Lung (tissue), 11 donors: ENCODE measurements at regions not wholly inside any gene's neighbourhood (a gene's known extent, or its start where the extent isn't known, plus 50 kb on each side); places are given as distances from the start of the nearest gene placed in this dataset.

Experiments used
- ATAC-seq: fragments of 200-7000 bp; cut with Tn5 transposase; one replicate; pipeline ENCODE4 v1.9.1; 2020; ENCODE audit warnings: moderate number of reproducible peaks; ENCODE audit not compliant: insufficient read depth, low FRiP score
- DNase-seq, 3 donors: peaks; one replicate each; pipeline ENCODE4 v3.0.0-alpha.2; 2013 to 2017
- H3K27ac ChIP-seq, 2 donors: one replicate each; pipeline ENCODE4 v1.5.1; 2013; ENCODE audit warnings: mild to moderate bottlenecking in 2 of 2, moderate library complexity in 2 of 2, control low read depth in 1 of 2, inconsistent platforms in 1 of 2, low read depth in 1 of 2, low read length in 1 of 2
- H3K27me3 ChIP-seq, 3 donors: one replicate each; pipeline ENCODE4 v1.5.1; 2013; ENCODE audit warnings: low read length in 2 of 3; ENCODE audit not compliant: control insufficient read depth in 3 of 3, insufficient read depth in 3 of 3
- H3K36me3 ChIP-seq, 4 donors: one replicate each; pipeline ENCODE4 v1.5.1; 2013; ENCODE audit warnings: low read length in 4 of 4, mild to moderate bottlenecking in 1 of 4, moderate library complexity in 1 of 4; ENCODE audit not compliant: control insufficient read depth in 4 of 4, insufficient read depth in 4 of 4
- H3K4me1 ChIP-seq, 5 donors: one replicate each; pipeline ENCODE4 v1.5.1; 2013; ENCODE audit warnings: low read length in 5 of 5, mild to moderate bottlenecking in 2 of 5, moderate library complexity in 1 of 5; ENCODE audit not compliant: control insufficient read depth in 5 of 5, insufficient read depth in 5 of 5
- H3K4me3 ChIP-seq: one replicate; pipeline ENCODE4 v1.5.1; 2013; ENCODE audit warnings: mild to moderate bottlenecking, control low read depth, moderate library complexity
- H3K9ac ChIP-seq, 2 donors: one replicate each; pipeline ENCODE4 v1.5.1; 2013; ENCODE audit warnings: low read length in 2 of 2, control low read depth in 1 of 2; ENCODE audit not compliant: insufficient read depth in 1 of 2
- H3K9me3 ChIP-seq, 4 donors: one replicate each; pipeline ENCODE4 v1.5.1; 2013; ENCODE audit warnings: low read length in 3 of 4, mild to moderate bottlenecking in 1 of 4, moderate library complexity in 1 of 4; ENCODE audit not compliant: control insufficient read depth in 4 of 4, insufficient read depth in 3 of 4
- CTCF ChIP-seq: IDR thresholded peaks from 2 replicates; pipeline ENCODE4 v1.5.1; 2012; ENCODE audit warnings: mild to moderate bottlenecking; ENCODE audit errors: control extremely low read depth, extremely low read depth
- WGBS, 2 donors: extraction: QIAGEN DNeasy Blood & Tissue Kit; methylation state at CpG; one replicate each; pipeline ENCODE4 v1.1.7; 2013; 5-methylcytosine and 5-hydroxymethylcytosine counted together
- donor health status: control.
- donor health status: control.
- donor health status: Bipolar disorder and iron deficiency.
- donor health status: healthy.
- donor health status: DM: yes; HTN: yes; CAD: no.

- no peak for DNase-seq
- Histone ChIP-seq H3K36me3 (no peaks in the 10 kb centered on the region), H3K4me1 (no peaks in the 10 kb centered on the region), H3K9me3 (peaks cover 0 to 4% (median 0%) of the 10 kb centered on the region in 4 donors), H3K27ac (no peak overlapping the region), H3K4me3 (no peak overlapping the region), H3K27me3 (peaks cover 0 to 3% (median 0%) of the 10 kb centered on the region in 3 donors), H3K9ac (no peak overlapping the region)
- no peak for TF ChIP-seq CTCF
- 71 to 76% methylated on average over 5 of the region's 5 CpGs for WGBS, 2 donors
- no peak for ATAC-seq
These were observed 858.7 kb downstream of the TYW1 start for GRCh38 chr7:67855322-67855721.

GRCh38 chr7:67856046-67856445, 859.4 kb downstream of the TYW1 start:
- H3K4me3 ChIP-seq: no peak overlapping the region
- peaks cover 0 to 2% (median 0%) of the 10 kb centered on the region in 4 donors for H3K9me3 ChIP-seq
- ATAC-seq (no peak), DNase-seq (no peak)
- H3K4me1 ChIP-seq: no peaks in the 10 kb centered on the region
- H3K9ac ChIP-seq: no peak overlapping the region
- no peak for TF ChIP-seq CTCF
- WGBS, 2 donors: 68 to 70% methylated on average over 2 of the region's 2 CpGs
- H3K27me3 ChIP-seq: peaks cover 0 to 3% (median 0%) of the 10 kb centered on the region in 3 donors
- H3K36me3 ChIP-seq: no peaks in the 10 kb centered on the region
- H3K27ac ChIP-seq: no peak overlapping the region

GRCh38 chr7:67857698-67858097, 861.1 kb downstream of the TYW1 start:
- Histone ChIP-seq H3K9me3 (peaks cover 0 to 4% (median 3%) of the 10 kb centered on the region in 4 donors), H3K4me1 (no peaks in the 10 kb centered on the region), H3K9ac (no peak overlapping the region), H3K27ac (no peak overlapping the region), H3K4me3 (no peak overlapping the region), H3K27me3 (peaks cover 0 to 3% (median 0%) of the 10 kb centered on the region in 3 donors), H3K36me3 (no peaks in the 10 kb centered on the region)
- TF ChIP-seq CTCF: no peak
- no peak for ATAC-seq
- DNase-seq: no peak
- 70 to 71% methylated on average over 10 of the region's 10 CpGs for WGBS, 2 donors

GRCh38 chr7:67858931-67859330, 862.3 kb downstream of the TYW1 start:
- WGBS, 2 donors: 72 to 79% methylated on average over 7 of the region's 7 CpGs
- ATAC-seq (no peak), DNase-seq (peak in 2 of 3 donors; percentile 9 to 13)
- TF ChIP-seq CTCF: no peak
- no peak overlapping the region for H3K9ac ChIP-seq
- H3K9me3 ChIP-seq: peaks cover 0 to 4% (median 4%) of the 10 kb centered on the region in 4 donors
- H3K4me1 ChIP-seq: no peaks in the 10 kb centered on the region
- H3K27me3 ChIP-seq: no peaks in the 10 kb centered on the region
- H3K27ac ChIP-seq: no peak overlapping the region
- no peak overlapping the region for H3K4me3 ChIP-seq
- no peaks in the 10 kb centered on the region for H3K36me3 ChIP-seq
